Left colon (tissue), 2 donors: ENCODE measurements at regions not wholly inside any gene's neighbourhood (a gene's known extent, or its start where the extent isn't known, plus 50 kb on each side); places are given as distances from the start of the nearest gene placed in this dataset.
A peak's percentile ranks its signal among the peaks of the same experiment; 100 is the strongest.

ENCODE experiments used
- ATAC-seq: fragments of 200-7000 bp; cut with Tn5 transposase; one replicate; pipeline ENCODE4 v1.9.1; 2020; ENCODE audit warnings: mild to moderate bottlenecking, moderate library complexity
- DNase-seq, 2 donors: peaks; one replicate each; pipeline ENCODE4 v3.0.0-alpha.2; 2020
- intact Hi-C, 2 donors: fragments of 100-400 bp; cut with DNase I in 1 of 2; cut with micrococcal nuclease in 1 of 2; formaldehyde crosslinking; loops; one replicate each; pipeline versions ENCODE4 v1.11.2 to v1.14.0; 2022; cut with DNase I, micrococcal nuclease
- donor health status: DM: no; HTN: no; CAD: no.
- donor health status: DM: yes; HTN: yes; CAD: no.

DNA sequence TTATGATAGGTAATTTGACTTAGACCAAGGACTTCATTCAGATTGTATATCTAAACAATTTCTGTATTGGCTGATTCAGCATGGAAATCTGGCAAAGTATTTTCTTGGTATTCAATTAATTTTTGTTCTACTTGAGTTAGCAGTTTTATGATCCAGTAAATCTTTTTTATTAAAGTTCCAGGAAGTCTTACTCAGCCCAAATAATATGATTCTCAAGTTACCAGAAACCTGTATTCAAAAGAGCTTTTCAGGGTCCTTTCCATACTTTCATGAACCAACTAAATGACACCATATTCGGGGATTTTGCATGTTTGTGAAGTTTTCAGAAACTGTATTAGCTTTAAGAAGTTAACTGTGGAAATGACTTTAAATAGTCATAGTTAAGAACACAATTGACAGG, 662.6 kb downstream of the LRFN5 start:
- intact Hi-C loops = no loop called here
- no peak for ATAC-seq

DNA sequence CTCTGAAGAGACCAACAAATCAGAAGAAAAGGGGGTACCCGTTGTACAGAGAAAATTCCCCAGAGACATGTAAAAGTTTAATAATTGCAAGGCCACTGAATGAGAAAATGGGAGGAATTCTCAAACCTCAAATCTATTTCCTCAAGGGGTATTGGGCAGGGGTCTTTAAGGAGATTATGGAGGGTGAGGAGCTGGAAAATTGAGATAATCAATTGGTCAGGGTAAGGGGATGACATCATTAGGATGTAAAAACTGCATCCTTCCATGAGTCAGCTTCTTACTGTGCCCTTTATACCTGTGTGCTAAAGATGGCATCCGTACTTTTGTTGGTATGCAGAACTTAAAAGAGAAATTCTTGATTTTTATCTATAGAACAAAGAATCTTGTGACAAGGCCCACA, 641.5 kb downstream of the LRFN5 start:
- DNase-seq = no peak
- intact Hi-C loops = no loop called here
- no peak for ATAC-seq

More for the DNA sequence above, 662.6 kb downstream of the LRFN5 start:
- DNase-seq = no peak

DNA sequence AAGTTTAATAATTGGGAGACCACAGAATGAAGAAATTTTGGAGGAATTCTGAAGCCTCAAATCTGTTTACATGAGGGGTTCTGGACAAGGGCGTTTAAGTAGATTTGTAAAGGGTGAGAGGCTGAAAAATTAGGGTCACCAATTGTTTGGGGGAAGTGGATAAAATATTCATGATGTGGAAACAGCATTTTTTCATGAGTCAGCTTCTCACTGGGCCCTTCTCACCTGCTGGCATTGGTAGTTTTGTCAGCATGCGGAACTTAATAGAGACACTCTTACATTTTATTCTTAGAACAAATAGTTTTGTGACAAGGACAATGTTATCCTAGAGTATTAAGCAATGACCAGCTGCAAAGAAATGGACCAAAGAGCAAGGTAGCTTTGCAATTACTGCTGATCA, 634.4 kb downstream of the LRFN5 start:
- ATAC-seq (no peak), DNase-seq (no peak)
- intact Hi-C loops = no loop called here

DNA sequence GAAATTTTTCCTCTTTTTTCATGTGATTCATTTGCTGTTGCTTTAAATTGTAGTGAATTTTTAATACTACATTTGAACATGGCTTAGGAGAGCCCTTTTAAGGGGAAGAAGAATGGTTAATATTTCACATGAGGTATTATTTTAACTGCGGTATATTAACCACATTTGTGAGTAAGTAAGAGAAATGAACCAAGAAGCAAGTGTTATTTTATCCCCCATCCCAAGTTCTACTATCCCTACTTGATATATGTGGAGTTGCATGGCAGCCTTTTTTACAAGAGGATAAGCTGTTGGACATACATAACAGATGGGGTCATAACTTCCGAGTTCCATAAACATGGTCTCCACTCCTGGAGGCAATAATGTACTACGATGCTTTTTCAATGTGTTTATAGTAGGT, 623.3 kb downstream of the LRFN5 start:
- DNase-seq (no peak), ATAC-seq (no peak)
- intact Hi-C loops = no loop called here

DNA sequence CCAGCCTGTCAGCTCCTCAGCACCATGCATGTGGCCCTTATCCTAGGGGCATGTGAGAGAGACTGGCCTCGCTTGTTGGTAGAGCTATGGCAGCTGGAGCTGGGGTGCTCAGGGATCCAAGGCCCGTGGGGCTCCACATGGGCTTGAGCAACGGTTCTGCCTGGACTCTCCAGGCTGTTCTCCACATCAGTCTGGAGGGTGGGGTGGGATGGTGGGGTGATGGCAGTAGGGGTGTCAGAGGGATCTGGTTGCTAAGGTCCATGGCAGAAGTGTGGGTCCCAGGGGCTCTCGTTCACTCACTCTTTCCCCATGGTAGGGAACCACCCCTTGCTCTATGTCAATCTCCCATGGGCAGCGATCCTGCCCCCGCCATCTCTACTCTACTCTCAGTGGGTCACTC, 622.6 kb downstream of the LRFN5 start:
- intact Hi-C loops = no loop called here
- no peak for DNase-seq
- ATAC-seq = no peak

DNA sequence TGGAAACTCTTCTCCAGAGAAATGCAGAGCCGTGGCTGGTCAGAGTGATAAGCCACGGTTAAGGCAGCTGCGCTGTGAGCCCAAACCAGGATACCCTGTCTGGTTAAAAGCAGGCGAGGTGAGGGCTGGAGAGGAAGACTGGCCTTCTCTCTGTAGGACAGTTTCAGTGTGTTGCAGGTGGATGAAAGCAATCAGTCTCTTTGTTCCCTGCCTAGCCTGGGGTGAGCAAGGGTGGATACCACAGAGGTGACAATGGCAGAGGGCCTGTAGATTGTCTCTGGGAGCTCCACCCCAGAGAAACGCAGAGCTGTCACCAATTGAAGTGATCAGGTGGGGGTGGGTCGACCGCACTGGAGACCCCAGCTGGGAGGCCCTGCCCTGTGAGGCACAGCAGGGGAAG, 621.9 kb downstream of the LRFN5 start:
- intact Hi-C loops = no loop called here
- DNase-seq = no peak
- no peak for ATAC-seq

DNA sequence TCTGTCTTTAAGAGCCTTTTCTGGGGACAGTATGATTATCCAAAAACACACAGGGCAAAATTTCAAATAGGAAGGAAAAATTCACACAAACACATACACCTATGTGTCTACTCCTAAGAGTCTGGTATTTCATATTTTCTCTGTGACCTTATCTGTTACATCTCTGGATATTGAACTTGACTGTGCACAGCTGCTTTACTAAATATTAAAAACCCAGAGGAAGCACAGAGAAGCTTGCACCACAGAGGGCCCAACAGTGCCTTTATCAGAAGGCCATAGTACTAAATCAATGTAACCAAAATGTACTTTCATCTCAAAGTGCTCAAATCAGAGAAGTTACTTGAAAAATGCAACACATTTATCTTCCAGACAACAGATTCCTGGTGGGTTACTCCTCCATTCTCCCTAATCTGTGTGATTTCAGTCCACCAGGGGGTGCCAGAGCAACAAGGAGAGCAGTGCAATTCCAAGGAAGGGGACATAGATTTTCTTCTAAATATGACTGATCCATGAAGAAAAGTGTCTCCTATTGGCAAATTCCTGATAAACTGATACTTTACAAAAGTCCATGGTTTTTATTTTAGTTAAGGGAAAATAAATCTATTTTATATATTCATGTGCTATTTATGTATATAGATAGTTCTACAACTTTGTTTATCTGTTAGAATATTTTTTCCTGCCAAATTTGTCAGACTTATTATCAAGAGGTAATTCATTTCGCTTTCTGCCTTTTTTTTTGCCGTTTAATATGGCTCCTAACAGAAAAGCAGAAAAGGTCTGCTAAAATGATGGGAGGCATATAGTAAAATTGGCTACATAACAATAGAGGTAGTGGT, 617.6 kb downstream of the LRFN5 start:
- DNase-seq (peak; percentile 29 to 65), ATAC-seq (no peak)
- intact Hi-C loops = no loop called here

DNA sequence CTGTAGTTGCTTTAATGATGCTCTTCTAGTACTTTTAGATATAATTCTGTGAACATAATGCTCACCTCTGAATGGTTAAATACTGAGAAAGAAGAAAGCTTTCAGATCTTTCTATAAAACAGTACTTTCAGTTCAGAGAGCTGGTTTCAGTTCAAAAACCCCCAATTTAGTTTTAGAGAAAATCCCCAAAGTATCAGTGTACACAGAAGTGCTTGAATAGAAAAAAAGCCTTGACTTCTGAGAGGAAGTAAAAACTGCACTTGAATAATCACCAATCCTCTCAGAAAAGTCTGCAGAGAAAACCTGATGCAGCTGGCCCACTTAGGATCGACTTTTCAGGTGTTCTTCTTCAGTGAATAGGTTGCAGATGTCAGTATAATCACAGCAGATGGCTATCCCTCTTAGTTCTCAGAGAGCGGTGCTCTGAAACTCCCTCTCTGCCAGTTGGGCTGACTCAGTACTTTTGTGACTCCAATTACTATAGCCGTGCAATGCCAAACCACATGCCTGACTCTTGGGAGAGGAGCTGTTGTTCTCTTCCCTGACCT, 616.3 kb downstream of the LRFN5 start:
- no peak for DNase-seq
- ATAC-seq = no peak
- intact Hi-C loops = no loop called here

DNA sequence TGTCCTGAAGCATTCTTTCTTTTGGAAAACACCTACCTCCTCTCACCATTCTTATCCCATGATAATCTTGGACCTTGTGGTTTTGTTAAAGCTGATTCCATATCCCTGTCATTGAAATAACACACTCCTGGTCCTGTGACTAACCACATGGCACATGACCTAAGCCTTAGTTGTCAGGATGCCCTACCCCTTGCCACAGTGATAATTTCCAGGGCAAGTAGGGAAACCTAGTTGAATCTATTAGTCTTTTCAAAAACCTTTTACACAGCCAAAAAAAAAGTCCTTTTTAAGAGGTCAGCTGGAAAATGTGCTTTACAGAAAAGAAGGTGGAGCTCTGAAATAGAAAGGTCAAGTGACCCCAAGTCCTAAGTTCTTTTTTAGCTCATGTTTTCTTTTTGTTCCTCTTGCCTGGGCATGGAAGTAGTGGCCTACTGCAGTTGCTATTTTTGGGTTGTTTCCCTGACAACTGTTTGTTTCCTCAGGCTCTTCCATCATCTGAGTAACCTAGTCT, 608.4 kb downstream of the LRFN5 start:
- no peak for ATAC-seq
- intact Hi-C loops = no loop called here
- no peak for DNase-seq

DNA sequence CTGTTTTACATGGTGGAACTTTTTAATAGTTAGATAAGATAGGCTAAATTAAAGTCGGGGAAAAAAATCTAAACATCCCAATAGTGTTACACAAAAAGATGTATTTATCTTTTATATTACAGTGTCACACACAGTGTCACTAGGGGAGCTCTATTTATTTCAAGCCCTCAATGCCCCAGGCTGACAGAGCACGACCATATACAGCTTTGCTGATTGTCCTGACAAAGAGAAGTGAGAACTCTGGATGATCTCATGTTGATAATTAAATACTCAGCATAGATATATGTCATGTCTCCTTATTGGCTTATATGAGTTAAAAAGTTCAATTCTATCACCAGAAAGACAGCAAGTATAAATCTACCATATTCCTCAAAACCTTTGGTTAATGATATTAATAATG, 594.3 kb downstream of the LRFN5 start:
- ATAC-seq = no peak
- intact Hi-C loops = no loop called here

DNA sequence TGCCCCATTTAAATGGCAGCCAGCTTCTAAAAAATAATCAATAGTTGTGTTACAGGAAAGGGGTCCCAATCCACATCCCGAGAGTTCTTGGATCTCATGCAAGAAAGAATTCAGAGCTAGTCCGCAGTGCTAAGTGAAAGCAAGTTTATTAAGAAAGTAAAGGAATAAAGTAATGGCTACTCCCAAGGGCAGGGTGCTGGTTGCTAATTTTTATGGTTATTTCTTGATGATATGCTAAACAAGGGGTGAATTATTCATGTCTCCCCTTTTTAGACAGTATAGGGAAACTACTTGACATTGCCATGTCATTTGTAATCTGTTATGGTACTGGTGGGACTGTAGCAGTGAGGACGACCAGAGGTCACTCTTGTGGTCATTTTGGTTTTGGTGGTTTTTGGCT, 591.3 kb downstream of the LRFN5 start:
- intact Hi-C loops = no loop called here
- DNase-seq (no peak), ATAC-seq (no peak)

More for the DNA sequence above, 594.3 kb downstream of the LRFN5 start:
- no peak for DNase-seq

DNA sequence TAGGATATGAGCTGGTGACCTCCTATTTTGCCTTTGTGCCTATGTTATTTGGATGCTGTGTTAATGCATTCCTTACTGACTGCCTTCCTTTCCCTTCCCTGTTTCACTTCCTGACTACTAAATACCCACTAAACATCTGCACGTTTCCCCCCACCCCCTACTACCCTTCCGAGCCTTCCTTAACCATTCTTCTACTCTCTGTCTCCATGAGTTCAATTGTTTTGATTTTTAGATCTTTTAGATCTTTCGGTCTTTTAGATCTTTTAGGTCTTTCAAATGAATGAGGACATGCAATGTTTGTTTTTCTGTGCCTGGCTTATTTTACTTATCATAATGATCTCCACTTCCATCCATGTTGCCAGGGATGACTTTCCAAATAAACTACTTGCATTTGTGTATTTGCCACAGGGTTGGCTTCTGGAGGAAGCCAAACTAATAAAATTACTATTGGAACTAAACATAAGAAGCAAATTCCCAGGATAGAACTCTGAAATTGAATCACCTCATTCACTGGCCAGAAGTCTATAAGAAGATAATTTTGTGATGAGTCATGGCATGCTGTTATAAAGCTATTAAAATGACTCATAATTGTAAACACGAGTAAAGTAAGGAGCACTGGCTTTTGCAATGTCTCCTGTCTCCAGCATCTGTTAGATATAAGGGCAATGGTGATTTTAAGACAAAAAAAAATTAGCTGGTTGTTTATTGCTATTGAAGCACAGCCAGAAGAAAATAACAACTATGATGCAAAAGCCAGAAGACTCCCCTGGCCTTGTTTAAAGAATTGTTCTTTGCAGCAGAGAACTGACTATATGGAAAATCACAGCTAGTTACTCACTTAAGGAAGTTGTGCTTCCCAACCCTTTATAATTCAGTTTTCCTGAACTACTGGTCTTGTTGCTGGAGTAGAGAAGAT, 586.3 kb downstream of the LRFN5 start:
- DNase-seq (no peak), ATAC-seq (no peak)
- intact Hi-C loops = no loop called here

DNA sequence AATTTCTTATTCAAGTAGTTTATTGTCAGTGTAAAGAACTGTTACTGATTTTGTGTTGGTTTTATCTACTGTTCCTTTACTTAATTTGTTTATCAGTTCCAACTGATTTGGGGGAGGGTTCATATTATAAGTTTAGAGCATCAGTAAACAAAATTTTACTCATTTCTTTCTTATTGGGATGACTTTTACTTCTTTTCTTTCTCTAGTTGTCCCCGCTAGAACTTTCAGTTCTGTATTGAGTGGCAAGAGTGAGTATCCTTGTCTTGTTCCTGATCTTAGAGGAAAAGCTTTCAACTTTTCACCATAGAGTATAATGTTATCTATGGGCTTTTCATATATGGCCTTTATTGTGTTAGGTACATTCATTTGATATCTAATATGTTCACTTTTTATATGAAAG, 584.1 kb downstream of the LRFN5 start:
- no peak for DNase-seq
- intact Hi-C loops = no loop called here
- no peak for ATAC-seq

DNA sequence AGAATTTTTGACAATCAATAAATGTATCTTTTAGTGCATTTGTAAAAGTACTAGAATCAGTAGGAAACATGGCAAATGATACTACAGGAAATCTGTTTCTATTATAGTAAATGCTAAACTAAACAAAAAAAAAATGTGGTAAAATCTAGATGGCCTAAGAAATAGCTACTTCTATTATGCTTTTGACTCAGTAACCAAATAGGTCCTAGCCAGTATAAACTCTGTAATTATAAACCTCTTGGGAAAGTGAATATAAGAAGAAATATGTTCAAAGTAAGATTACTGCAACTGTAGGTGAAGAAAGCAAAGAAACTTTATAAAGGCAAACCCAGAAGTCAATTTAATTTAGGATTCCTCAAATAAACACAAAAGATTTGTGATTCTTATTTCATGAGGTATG, 581.2 kb downstream of the LRFN5 start:
- intact Hi-C loops = no loop called here
- ATAC-seq (no peak), DNase-seq (no peak)

DNA sequence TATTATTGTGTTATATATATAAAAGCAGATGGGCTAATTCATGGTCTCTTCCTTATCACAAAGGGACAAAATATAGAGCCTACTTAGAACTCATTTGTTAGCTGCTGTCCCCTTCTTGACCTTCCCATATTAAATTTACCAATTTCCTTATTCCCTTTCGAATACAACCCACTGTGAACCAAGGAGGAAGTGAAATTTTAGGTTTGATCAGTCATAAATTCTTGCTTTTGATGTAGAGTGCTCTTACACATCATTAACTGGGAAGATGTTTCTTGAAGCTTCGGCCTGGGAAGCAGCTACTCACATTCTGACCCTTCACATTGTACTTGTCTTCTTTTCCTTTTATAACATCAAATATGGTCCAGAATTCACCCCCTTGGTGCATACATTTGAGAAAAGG, 579.0 kb downstream of the LRFN5 start:
- DNase-seq (no peak), ATAC-seq (no peak)
- intact Hi-C loops = no loop called here

DNA sequence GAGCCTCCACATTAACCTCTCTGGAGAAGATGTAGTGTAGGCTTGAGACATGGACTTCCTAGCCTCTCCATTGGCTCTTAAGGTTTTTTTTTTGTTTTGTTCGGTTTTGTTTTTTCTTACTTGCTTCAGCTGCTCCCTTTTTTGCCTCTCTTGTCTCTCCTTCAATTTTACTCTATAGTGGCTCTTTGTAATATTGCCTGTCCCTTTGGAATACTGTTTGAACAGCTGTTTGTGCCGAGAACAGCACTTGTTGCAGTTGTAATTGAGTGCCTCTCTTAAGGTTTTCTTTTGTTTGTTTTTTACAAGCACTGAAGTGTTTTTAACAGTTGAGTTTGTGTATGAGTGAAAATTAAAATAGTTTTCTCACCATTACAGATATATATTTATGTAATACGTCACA, 567.7 kb downstream of the LRFN5 start:
- ATAC-seq = no peak
- intact Hi-C loops = no loop called here

DNA sequence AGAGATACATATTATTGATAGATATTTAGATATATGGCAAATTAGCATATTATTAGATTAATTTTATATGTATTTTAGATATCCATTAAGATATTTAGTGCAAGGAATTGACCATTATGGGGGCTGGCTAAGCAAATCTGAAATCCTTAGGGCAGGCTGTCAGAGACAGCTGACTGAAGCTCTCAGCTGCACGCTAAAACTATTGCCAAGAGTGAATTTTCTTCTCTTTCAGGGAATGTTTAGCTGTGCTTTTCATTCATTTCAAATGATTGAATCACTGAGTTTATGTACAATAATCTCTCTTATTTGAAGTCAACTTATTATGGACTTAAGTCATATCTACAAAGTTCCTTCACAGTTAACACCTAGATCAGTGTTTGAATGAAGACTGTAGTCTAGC, 566.5 kb downstream of the LRFN5 start:
- ATAC-seq (no peak), DNase-seq (no peak)
- intact Hi-C loops = no loop called here

More for the DNA sequence above, 567.7 kb downstream of the LRFN5 start:
- no peak for DNase-seq

DNA sequence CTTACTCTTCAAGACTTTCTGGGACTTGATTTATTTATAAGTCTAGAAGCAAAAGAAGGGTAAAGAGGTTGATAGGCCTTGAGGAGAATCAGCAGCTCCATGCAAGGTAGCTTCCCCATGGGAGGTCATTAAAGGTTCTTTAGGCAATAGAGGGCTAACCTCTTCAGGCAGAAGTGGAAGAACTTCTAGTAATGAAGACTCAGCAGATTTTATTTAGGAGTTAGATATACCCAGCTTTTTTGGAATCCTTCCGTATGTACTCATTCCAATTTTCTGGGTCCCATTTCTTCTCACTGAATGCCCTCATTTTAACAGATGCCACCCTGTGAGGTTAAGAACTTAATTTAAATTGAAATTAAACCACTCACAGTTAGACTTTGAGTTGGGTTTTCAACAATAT, 565.6 kb downstream of the LRFN5 start:
- ATAC-seq (no peak), DNase-seq (no peak)
- intact Hi-C loops = no loop called here

DNA sequence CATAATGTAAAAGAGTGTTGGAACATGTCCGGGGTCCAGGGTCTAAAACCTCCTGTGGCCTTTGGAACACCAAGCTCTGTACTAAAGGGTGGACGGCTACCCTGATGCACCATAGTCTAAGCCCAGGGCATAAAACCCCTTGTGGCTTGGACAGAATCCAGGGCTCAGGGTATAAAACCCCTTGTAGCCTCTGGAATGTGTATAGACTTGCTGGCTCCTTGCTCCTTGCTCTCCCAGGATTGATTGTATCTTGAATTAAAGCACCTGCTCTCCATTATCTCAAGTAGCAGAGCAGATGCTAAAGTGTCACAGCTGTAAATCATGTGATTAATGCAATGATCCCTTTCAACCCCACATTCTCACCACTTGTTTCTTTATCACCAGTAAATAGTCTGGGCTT, 556.5 kb downstream of the LRFN5 start:
- ATAC-seq = no peak
- intact Hi-C loops = no loop called here
- no peak for DNase-seq

DNA sequence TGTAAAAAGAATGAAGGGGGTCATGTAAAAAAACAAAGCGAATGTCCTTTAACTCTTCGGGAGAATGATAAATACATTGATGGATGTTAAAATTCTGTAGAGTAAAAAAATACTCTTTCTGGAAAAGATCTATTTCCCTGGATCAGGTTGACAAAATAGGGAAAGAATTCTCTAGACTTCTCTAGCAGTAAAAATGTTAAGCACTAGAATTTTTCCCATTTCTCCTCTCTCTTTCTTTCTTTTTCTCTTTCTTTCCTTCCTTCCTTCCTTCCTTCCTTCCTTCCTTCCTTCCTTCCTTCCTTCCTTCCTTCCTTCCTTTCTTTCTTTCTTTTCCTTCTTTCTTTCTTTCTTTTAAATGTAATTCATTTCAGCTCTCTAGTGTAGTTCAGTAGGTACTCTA, 552.5 kb downstream of the LRFN5 start:
- intact Hi-C loops = no loop called here
- ATAC-seq = no peak
- DNase-seq = no peak
